Neural cell (in vitro differentiated cells): ENCODE measurements at regions not wholly inside any gene's neighbourhood (a gene's known extent, or its start where the extent isn't known, plus 50 kb on each side); places are given as distances from the start of the nearest gene placed in this dataset.

Experiments
- H2AFZ ChIP-seq: fragments of 200-600, 300-800 bp; sonication (generic), shearing (Covaris generic); 2 replicates; pipeline ENCODE4 v1.6.0; 2014; ENCODE audit warnings: low read depth, mild to moderate bottlenecking, antibody characterized with exemption, low read length, moderate library complexity
- H3F3A ChIP-seq: fragments of 200-600 bp; shearing (Covaris generic); 2 replicates; pipeline ENCODE4 v1.6.1; 2016; ENCODE audit warnings: mild to moderate bottlenecking, moderate library complexity, mixed read lengths, antibody characterized with exemption, low read length; ENCODE audit not compliant: insufficient read depth, poor library complexity, severe bottlenecking
- H3K27ac ChIP-seq: fragments of 200-600, 300-800 bp; sonication (generic), shearing (Covaris generic); 2 replicates; pipeline ENCODE4 v1.5.1; 2014; ENCODE audit warnings: mild to moderate bottlenecking, low read length, moderate library complexity
- H3K27me3 ChIP-seq: fragments of 300-800, 200-600 bp; sonication (generic), shearing (Covaris generic); 2 replicates; pipeline ENCODE4 v1.6.0; 2014; ENCODE audit warnings: mild to moderate bottlenecking, low read depth, low read length, moderate library complexity; ENCODE audit not compliant: insufficient read depth
- H3K36me3 ChIP-seq: fragments of 300-800, 200-600 bp; sonication (generic), shearing (Covaris generic); 2 replicates; pipeline ENCODE4 v1.5.1; 2014; ENCODE audit warnings: mild to moderate bottlenecking, antibody characterized with exemption, low read length, moderate library complexity; ENCODE audit not compliant: insufficient read depth
- H3K4me2 ChIP-seq: fragments of 300-800, 200-600 bp; sonication (generic), shearing (Covaris generic); 2 replicates; pipeline ENCODE4 v1.6.0; 2014; ENCODE audit warnings: mild to moderate bottlenecking, low read length
- H3K4me3 ChIP-seq: fragments of 300-800, 200-600 bp; sonication (generic), shearing (Covaris generic); 2 replicates; pipeline ENCODE4 v1.5.1; 2014; ENCODE audit warnings: mild to moderate bottlenecking, low read length, moderate library complexity
- H3K79me2 ChIP-seq: fragments of 200-600 bp; shearing (Covaris generic); replicated peaks from 2 replicates; pipeline ENCODE4 v1.6.0; 2014; ENCODE audit warnings: mild to moderate bottlenecking, low read length, moderate library complexity; ENCODE audit not compliant: insufficient read depth
- H3K9ac ChIP-seq: fragments of 300-800, 200-600 bp; sonication (generic), shearing (Covaris generic); 2 replicates; pipeline ENCODE4 v1.6.1; 2016; ENCODE audit warnings: mild to moderate bottlenecking, low read length, mixed read lengths
- H3K9me2 ChIP-seq: fragments of 200-600 bp; shearing (Covaris generic); 2 replicates; pipeline ENCODE4 v1.6.1; 2016; ENCODE audit warnings: mild to moderate bottlenecking, low read length, mixed read lengths; ENCODE audit not compliant: insufficient read depth
- H3K9me3 ChIP-seq: fragments of 200-600, 300-800 bp; sonication (generic), shearing (Covaris generic); 2 replicates; pipeline ENCODE4 v1.6.1; 2016; ENCODE audit warnings: mild to moderate bottlenecking, mixed run types, low read length, moderate library complexity, mixed read lengths
- H4K20me1 ChIP-seq: fragments of 200-600 bp; shearing (Covaris generic); 2 replicates; pipeline ENCODE4 v1.6.1; 2016; ENCODE audit warnings: mild to moderate bottlenecking, mixed run types; ENCODE audit not compliant: insufficient read depth
- EP300 ChIP-seq: fragments of 450-650 bp; conservative IDR thresholded peaks from 2 replicates; pipeline ENCODE4 v1.6.1; 2014; ENCODE audit warnings: antibody characterized with exemption, mild to moderate bottlenecking, moderate library complexity; ENCODE audit not compliant: poor library complexity, severe bottlenecking
- EZH2 ChIP-seq: fragments of 200-600, 300-800 bp; shearing (Covaris generic), sonication (generic); IDR thresholded peaks from 2 replicates; pipeline ENCODE4 v1.6.1; 2014; ENCODE audit warnings: antibody characterized with exemption, low read length, borderline replicate concordance, mild to moderate bottlenecking; ENCODE audit not compliant: insufficient read depth, poor library complexity, severe bottlenecking
- MXI1 ChIP-seq: fragments of 450-650 bp; conservative IDR thresholded peaks from 2 replicates; pipeline ENCODE4 v1.6.1; 2014; ENCODE audit warnings: antibody characterized with exemption, mild to moderate bottlenecking; ENCODE audit not compliant: poor library complexity, severe bottlenecking
- POLR2AphosphoS5 ChIP-seq: IDR thresholded peaks from 2 replicates; pipeline ENCODE4 v1.6.1; 2012
- RAD21 ChIP-seq: fragments of 450-650 bp; conservative IDR thresholded peaks from 2 replicates; pipeline ENCODE4 v1.6.1; 2014; ENCODE audit warnings: antibody characterized with exemption, mild to moderate bottlenecking, moderate library complexity
- SMC3 ChIP-seq: fragments of 450-650 bp; conservative IDR thresholded peaks from 2 replicates; pipeline ENCODE4 v1.6.1; 2014; ENCODE audit warnings: antibody characterized with exemption, mild to moderate bottlenecking, moderate library complexity; ENCODE audit not compliant: poor library complexity
- TAF1 ChIP-seq: IDR thresholded peaks from 2 replicates; pipeline ENCODE4 v1.6.1; 2012; ENCODE audit warnings: low read depth
- TF ChIP-seq, protein P1 (sequence below): IDR thresholded peaks from 2 replicates; pipeline ENCODE4 v1.6.1; 2012; ENCODE audit warnings: borderline replicate concordance
- TF ChIP-seq, protein P2 (sequence below): fragments of 450-650 bp; IDR thresholded peaks from 2 replicates; pipeline ENCODE4 v1.5.1; 2014; ENCODE audit warnings: antibody characterized with exemption, mild to moderate bottlenecking, moderate library complexity; ENCODE audit not compliant: poor library complexity, severe bottlenecking

DNA sequence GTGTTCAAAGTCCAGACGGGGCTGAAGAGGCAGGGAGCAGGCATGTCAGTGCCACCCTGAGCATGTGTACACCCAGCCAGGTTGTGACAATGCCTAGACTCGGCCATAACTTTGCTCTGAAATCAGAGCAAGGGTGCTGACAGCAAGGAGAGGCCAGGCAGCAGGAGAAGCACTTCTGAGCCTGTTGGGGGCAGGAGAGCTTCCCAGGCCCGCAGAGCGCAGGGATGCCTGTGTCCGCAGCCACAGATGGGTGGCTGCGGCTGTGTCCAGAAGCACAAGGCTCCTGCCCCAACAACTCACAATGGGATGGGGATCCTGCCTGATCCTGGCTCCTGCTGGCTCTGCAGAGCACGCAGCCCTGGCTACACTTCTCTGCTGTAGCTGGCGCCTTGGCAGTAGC lies 373.9 kb downstream of the CHSY3 start:
- Histone ChIP-seq H3K79me2 (no peaks in the 10 kb centered on the region), H3F3A (no peaks in the 10 kb centered on the region), H3K9me3 (no peaks in the 10 kb centered on the region), H3K9me2 (no peaks in the 10 kb centered on the region), H3K4me2 (no peak overlapping the region), H2AFZ (no peak overlapping the region), H3K36me3 (no peaks in the 10 kb centered on the region), H3K27ac (no peak overlapping the region), H3K27me3 (no peaks in the 10 kb centered on the region), H4K20me1 (no peaks in the 10 kb centered on the region), H3K4me3 (no peak overlapping the region), H3K9ac (no peak overlapping the region)
- TF ChIP-seq EZH2 (no peak), RAD21 (no peak), POLR2AphosphoS5 (no peak), TAF1 (no peak)
- TF ChIP-seq, protein P1, sequence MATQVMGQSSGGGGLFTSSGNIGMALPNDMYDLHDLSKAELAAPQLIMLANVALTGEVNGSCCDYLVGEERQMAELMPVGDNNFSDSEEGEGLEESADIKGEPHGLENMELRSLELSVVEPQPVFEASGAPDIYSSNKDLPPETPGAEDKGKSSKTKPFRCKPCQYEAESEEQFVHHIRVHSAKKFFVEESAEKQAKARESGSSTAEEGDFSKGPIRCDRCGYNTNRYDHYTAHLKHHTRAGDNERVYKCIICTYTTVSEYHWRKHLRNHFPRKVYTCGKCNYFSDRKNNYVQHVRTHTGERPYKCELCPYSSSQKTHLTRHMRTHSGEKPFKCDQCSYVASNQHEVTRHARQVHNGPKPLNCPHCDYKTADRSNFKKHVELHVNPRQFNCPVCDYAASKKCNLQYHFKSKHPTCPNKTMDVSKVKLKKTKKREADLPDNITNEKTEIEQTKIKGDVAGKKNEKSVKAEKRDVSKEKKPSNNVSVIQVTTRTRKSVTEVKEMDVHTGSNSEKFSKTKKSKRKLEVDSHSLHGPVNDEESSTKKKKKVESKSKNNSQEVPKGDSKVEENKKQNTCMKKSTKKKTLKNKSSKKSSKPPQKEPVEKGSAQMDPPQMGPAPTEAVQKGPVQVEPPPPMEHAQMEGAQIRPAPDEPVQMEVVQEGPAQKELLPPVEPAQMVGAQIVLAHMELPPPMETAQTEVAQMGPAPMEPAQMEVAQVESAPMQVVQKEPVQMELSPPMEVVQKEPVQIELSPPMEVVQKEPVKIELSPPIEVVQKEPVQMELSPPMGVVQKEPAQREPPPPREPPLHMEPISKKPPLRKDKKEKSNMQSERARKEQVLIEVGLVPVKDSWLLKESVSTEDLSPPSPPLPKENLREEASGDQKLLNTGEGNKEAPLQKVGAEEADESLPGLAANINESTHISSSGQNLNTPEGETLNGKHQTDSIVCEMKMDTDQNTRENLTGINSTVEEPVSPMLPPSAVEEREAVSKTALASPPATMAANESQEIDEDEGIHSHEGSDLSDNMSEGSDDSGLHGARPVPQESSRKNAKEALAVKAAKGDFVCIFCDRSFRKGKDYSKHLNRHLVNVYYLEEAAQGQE: no peak
- TF ChIP-seq, protein P2, sequence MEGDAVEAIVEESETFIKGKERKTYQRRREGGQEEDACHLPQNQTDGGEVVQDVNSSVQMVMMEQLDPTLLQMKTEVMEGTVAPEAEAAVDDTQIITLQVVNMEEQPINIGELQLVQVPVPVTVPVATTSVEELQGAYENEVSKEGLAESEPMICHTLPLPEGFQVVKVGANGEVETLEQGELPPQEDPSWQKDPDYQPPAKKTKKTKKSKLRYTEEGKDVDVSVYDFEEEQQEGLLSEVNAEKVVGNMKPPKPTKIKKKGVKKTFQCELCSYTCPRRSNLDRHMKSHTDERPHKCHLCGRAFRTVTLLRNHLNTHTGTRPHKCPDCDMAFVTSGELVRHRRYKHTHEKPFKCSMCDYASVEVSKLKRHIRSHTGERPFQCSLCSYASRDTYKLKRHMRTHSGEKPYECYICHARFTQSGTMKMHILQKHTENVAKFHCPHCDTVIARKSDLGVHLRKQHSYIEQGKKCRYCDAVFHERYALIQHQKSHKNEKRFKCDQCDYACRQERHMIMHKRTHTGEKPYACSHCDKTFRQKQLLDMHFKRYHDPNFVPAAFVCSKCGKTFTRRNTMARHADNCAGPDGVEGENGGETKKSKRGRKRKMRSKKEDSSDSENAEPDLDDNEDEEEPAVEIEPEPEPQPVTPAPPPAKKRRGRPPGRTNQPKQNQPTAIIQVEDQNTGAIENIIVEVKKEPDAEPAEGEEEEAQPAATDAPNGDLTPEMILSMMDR: no peak

DNA sequence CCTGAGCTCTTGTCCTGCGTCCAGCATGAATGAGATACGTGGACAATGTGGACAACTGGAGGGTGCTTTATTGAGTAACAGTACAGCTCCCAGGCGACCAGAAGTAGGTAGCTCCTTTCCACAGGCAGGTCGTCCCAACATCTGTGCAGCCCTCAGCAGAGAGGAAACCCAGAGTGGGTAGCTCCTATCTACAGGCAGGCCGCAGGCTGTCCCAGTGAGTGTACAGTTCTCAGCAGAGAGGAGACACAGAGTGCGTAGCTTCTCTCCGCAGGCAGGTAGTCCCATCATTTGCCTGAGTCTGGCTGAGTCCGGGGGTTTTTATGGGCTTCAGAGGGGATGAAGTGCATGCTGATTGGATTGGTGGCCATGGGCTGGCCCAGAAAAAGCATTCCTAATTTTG lies 373.3 kb downstream of the CHSY3 start:
- H3K27me3 ChIP-seq: no peaks in the 10 kb centered on the region
- no peaks in the 10 kb centered on the region for H3K9me2 ChIP-seq
- no peak overlapping the region for H3K9ac ChIP-seq
- no peak for TF ChIP-seq TAF1
- no peak for TF ChIP-seq EZH2
- TF ChIP-seq, protein P2: no peak
- no peak for TF ChIP-seq POLR2AphosphoS5
- no peak for TF ChIP-seq RAD21
- no peak for TF ChIP-seq SMC3
- TF ChIP-seq, protein P1: no peak
- no peak for TF ChIP-seq MXI1
- TF ChIP-seq EP300: no peak
- no peak overlapping the region for H2AFZ ChIP-seq
- no peaks in the 10 kb centered on the region for H4K20me1 ChIP-seq
- H3F3A ChIP-seq: no peaks in the 10 kb centered on the region
- no peak overlapping the region for H3K4me3 ChIP-seq
- no peak overlapping the region for H3K27ac ChIP-seq
- H3K9me3 ChIP-seq: no peaks in the 10 kb centered on the region
- H3K79me2 ChIP-seq: no peaks in the 10 kb centered on the region
- no peaks in the 10 kb centered on the region for H3K36me3 ChIP-seq
- no peak overlapping the region for H3K4me2 ChIP-seq
